ENCODE measurements at regions not wholly inside any gene's neighbourhood (a gene's known extent, or its start where the extent isn't known, plus 50 kb on each side); places are given as distances from the start of the nearest gene placed in this dataset.
"Not testable (repeated sequence)": the region's sequence is repeated elsewhere in the genome, so short reads cannot be mapped to it uniquely, and the experiment has no call there.

DNA sequence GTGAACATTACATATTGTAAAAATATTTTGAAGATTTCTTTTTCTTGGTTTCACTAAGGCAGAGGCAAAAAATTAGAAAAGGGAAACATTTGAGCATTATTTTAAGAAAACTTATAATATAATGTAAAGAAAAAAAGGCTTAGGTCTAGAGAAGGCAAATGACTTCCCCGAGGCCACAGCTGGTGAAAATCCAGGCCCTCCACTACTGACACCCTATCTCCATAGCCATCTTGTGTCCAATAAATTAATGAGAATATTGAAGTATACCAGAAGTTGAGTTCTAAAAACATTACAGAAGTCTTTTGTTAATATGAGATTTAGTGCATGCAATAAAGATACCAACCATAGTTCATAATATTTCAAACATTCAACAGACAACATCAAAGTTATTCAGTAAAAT is 459.9 kb upstream of the RORB start:
- H3K4me3 ChIP-seq (ENCODE audit: control insufficient read depth, low read depth, low read length) = no peak overlapping the region
- TF ChIP-seq, protein P1, sequence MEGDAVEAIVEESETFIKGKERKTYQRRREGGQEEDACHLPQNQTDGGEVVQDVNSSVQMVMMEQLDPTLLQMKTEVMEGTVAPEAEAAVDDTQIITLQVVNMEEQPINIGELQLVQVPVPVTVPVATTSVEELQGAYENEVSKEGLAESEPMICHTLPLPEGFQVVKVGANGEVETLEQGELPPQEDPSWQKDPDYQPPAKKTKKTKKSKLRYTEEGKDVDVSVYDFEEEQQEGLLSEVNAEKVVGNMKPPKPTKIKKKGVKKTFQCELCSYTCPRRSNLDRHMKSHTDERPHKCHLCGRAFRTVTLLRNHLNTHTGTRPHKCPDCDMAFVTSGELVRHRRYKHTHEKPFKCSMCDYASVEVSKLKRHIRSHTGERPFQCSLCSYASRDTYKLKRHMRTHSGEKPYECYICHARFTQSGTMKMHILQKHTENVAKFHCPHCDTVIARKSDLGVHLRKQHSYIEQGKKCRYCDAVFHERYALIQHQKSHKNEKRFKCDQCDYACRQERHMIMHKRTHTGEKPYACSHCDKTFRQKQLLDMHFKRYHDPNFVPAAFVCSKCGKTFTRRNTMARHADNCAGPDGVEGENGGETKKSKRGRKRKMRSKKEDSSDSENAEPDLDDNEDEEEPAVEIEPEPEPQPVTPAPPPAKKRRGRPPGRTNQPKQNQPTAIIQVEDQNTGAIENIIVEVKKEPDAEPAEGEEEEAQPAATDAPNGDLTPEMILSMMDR (conservative IDR thresholded peaks at IDR 0.05; ENCODE audit: control insufficient read depth, insufficient read depth, low read depth, low read length) = no peak

DNA sequence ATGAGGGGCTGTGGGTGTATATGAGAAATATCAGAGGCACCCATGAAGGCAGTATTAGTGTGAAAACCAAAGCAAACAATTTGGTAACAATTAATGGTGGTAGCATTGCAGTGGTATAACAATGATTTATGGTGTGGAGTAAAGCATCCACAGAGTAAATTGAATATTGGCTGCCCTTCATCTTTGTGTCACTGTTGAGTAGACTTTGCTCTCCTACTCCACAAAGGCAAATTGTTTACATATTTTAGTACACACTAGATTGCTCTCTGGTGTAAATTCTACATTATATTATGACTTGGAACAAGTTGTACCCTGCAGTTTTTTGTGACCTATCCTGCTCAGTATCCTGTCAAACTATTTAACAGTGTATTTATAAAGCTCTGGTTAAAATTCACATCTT is 455.5 kb upstream of the RORB start:
- H3K4me3 ChIP-seq (ENCODE audit: control insufficient read depth, low read depth, low read length) = no peak overlapping the region
- no peak for DNase-seq (ENCODE audit: low read depth)
- TF ChIP-seq, protein P1 (conservative IDR thresholded peaks at IDR 0.05; ENCODE audit: control insufficient read depth, insufficient read depth, low read depth, low read length) = no peak

More for the DNA sequence above, 459.9 kb upstream of the RORB start:
- DNase-seq (ENCODE audit: low read depth) = no peak

DNA sequence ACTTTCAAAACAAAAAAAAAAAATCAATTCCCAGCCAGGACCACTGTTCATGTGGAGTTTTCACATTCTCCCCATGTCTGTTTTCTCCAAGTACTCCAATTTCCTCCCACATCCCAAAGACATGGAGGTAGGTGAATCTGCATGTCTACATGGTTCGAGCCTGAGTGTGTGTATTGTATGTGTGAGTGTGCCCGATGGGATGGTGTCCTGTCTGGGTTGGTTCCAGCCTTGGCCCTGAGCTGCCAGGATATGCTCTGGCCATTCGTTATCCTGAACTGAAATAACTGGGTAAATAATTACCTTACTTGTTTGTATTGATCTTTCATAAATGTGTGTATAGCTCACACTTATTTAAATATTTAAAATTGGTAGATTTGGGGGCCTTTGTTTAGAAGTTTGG is 452.3 kb upstream of the RORB start:
- TF ChIP-seq, protein P1 (conservative IDR thresholded peaks at IDR 0.05; ENCODE audit: control insufficient read depth, insufficient read depth, low read depth, low read length) = no peak
- DNase-seq (ENCODE audit: low read depth) = no peak
- no peak overlapping the region for H3K4me3 ChIP-seq (ENCODE audit: control insufficient read depth, low read depth, low read length)

DNA sequence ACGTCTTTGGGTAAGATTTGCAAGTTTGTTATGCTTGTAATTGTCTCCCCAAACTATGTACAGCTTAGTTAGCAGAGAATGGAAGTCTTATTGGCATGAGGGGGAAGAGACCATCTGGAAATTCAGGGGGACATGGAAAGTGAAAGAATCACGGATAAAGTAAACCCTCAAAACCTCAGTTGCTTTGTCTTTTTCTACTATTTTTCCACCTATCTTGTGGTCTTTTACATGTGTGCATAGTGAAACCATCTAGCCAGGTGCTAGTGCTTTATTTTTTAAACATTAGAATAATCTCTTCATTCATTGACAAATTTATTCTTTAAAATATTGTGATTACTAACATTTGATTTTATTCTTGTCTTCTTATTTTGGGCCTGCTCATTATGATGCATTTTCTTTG is 441.1 kb upstream of the RORB start:
- TF ChIP-seq, protein P1 (conservative IDR thresholded peaks at IDR 0.05; ENCODE audit: control insufficient read depth, insufficient read depth, low read depth, low read length) = no peak
- no peak for DNase-seq (ENCODE audit: low read depth)
- H3K4me3 ChIP-seq (ENCODE audit: control insufficient read depth, low read depth, low read length) = no peak overlapping the region

DNA sequence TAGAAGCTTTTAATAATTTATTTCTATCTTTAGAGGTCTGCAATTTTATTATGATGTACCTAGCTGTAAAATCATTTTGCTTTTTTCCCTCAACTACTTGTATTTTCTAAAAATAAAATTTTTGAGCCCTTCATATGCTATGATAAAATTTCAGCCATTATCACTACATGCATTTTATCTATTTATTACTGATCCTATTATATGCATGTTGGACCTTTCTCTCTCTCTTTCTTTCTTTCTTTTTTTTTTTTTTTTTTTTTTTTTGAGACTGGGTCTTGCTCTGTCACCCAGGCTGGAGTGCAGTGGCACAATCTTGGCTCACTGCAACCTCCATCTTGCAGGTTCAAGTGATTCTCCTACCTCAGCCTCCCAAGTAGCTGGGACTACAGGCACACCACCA is 440.1 kb upstream of the RORB start:
- not testable (repeated sequence) for H3K4me3 ChIP-seq (ENCODE audit: control insufficient read depth, low read depth, low read length); DNase-seq (ENCODE audit: low read depth)

DNA sequence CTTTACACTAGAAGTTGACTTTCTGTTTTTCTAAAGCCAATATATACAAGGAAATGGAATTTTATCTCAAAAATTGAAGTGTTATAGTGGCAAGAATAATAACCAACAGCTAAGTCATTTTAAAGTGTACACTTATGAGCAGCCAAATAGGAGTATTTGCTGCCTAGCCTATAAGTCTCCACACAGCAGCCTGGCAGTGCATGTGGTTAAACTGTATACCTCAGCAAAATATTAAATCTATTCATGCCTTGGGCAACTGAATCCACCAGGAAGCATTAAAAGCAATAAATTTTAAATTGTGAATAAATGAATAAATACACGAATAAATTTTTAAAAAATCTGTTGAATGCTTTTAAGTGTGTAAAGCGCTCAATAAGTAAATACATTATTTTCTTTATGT is 432.4 kb upstream of the RORB start:
- no peak overlapping the region for H3K4me3 ChIP-seq (ENCODE audit: control insufficient read depth, low read depth, low read length)
- no peak for DNase-seq (ENCODE audit: low read depth)
- TF ChIP-seq, protein P1 (conservative IDR thresholded peaks at IDR 0.05; ENCODE audit: control insufficient read depth, insufficient read depth, low read depth, low read length) = no peak

DNA sequence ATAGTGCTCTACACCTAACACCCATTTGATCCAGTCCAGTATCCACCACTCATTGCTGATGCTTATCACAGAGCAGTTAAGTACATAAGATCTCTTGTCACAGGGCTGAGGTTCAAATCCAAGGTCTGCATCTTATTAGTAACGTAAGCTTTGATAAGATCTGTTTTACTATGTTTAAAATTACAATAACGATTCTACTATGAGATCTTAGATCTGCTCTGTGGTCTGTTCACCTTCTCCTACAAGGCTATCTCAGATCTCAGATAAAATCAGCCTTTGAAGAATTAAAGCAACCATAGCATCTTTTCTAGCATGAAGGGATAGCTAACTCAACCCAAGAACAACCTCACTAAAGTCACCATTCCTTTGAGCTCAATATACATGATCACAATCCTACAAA is 431.0 kb upstream of the RORB start:
- no peak overlapping the region for H3K4me3 ChIP-seq (ENCODE audit: control insufficient read depth, low read depth, low read length)
- no peak for DNase-seq (ENCODE audit: low read depth)
- TF ChIP-seq, protein P1 (conservative IDR thresholded peaks at IDR 0.05; ENCODE audit: control insufficient read depth, insufficient read depth, low read depth, low read length) = no peak
